ENCODE measurements at regions not wholly inside any gene's neighbourhood (a gene's known extent, or its start where the extent isn't known, plus 50 kb on each side); places are given as distances from the start of the nearest gene placed in this dataset.

DNA sequence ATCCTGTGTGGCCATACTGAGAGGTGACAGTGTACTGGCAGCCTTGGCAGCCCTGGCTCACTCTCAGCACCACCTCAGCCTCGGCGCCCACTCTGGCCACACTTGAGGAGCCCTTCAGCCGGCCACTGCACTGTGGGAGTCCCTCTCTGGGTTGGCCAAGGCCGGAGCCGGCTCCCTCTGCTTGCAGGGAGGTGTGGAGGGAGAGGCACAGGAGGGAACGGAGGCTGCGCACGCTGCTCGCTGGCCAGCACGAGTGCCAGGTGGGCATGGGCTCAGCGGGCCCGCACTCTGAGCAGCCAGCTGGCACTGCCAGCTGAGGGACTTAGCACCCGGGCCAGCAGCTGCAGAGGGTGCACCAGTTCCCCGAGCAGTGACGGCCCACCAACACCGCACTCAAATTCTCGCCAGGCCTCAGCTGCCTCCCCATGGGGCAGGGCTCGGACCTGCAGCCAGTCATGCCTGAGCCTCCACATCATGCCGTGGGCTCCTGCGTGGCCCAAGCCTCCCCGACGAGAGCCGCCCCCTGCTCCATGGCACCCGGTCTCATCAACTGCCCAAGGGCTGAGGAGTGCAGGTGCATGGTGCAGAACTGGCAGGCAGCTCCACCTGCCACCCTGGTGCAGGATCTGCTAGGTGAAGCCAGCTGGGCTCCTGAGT lies 184.4 kb upstream of the TOX3 start:
- Mint-ChIP-seq H3K4me3 (no peak overlapping the region), H3K27me3 (no peaks in the 10 kb centered on the region), H3K9me3 (peaks cover 5% of the 10 kb centered on the region), H3K4me1 (ENCODE audit: low read depth) (no peaks in the 10 kb centered on the region), H3K27ac (no peak overlapping the region), H3K36me3 (ENCODE audit: low read depth) (no peaks in the 10 kb centered on the region)
- ATAC-seq (no peak), DNase-seq (no peak)
- ChIA-PET POLR2A (no interaction called here), CTCF (no interaction called here)
- TF ChIP-seq, protein P1, sequence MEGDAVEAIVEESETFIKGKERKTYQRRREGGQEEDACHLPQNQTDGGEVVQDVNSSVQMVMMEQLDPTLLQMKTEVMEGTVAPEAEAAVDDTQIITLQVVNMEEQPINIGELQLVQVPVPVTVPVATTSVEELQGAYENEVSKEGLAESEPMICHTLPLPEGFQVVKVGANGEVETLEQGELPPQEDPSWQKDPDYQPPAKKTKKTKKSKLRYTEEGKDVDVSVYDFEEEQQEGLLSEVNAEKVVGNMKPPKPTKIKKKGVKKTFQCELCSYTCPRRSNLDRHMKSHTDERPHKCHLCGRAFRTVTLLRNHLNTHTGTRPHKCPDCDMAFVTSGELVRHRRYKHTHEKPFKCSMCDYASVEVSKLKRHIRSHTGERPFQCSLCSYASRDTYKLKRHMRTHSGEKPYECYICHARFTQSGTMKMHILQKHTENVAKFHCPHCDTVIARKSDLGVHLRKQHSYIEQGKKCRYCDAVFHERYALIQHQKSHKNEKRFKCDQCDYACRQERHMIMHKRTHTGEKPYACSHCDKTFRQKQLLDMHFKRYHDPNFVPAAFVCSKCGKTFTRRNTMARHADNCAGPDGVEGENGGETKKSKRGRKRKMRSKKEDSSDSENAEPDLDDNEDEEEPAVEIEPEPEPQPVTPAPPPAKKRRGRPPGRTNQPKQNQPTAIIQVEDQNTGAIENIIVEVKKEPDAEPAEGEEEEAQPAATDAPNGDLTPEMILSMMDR (IDR thresholded peaks at IDR 0.05), result no peak
- intact Hi-C loops (cut with micrococcal nuclease), result no loop called here

DNA sequence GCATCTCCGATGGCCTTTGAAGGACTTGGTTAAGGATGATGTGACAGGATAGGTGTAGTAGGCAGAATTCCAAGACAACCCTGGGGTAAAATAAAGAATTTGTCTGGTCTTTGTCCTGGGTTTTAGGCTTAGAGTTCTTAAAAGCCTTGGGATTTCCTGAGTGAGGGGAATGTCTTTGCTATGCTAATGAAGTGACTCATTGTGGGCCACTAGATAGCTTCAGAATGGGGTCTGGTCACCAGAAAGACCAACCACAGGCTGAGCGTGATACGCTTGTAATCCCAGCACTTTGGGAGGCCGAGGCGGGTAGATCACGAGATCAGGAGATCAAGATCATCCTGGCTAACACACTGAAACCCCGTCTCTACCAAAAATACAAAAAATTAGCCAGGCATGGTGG lies 182.8 kb upstream of the TOX3 start:
- Mint-ChIP-seq H3K27me3 (no peaks in the 10 kb centered on the region), H3K36me3 (ENCODE audit: low read depth) (no peaks in the 10 kb centered on the region), H3K27ac (no peak overlapping the region), H3K4me1 (ENCODE audit: low read depth) (no peaks in the 10 kb centered on the region), H3K9me3 (peaks cover 5% of the 10 kb centered on the region), H3K4me3 (no peak overlapping the region)
- intact Hi-C loops (cut with micrococcal nuclease), result no loop called here
- DNase-seq, result no peak
- TF ChIP-seq, protein P1 (IDR thresholded peaks at IDR 0.05), result no peak
- ChIA-PET POLR2A (no interaction called here), CTCF (no interaction called here)
- ATAC-seq, result no peak

DNA sequence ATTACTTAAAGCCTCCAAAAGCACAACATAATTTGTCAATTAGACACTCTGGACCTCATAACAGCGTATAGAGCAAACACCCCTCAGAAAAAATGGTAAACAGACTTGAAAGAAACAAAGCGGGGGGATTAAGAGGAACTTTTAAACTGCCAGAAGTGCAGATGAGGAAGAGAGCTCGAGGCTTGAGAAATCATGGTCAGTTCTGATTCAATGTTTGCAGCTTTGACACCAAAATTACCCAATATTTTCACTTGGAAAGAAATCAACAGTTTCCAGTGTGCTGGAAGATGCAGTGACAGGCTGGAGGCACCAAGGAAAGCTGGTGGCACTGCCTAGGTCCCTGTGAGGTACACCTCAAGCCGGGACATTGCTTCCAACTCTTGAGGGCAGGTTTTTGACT lies 180.9 kb upstream of the TOX3 start:
- peaks cover 5% of the 10 kb centered on the region for H3K9me3 Mint-ChIP-seq
- no peaks in the 10 kb centered on the region for H3K36me3 Mint-ChIP-seq (ENCODE audit: low read depth)
- H3K27me3 Mint-ChIP-seq, result no peaks in the 10 kb centered on the region
- ATAC-seq (no peak), DNase-seq (no peak)
- intact Hi-C loops (cut with micrococcal nuclease), result no loop called here
- ChIA-PET POLR2A (no interaction called here), CTCF (no interaction called here)
- TF ChIP-seq, protein P1 (IDR thresholded peaks at IDR 0.05), result no peak
- no peak overlapping the region for H3K27ac Mint-ChIP-seq
- H3K4me1 Mint-ChIP-seq (ENCODE audit: low read depth), result no peaks in the 10 kb centered on the region
- no peak overlapping the region for H3K4me3 Mint-ChIP-seq

GRCh38 chr16:52727441-52727840 lies 180.5 kb upstream of the TOX3 start:
- Mint-ChIP-seq H3K9me3 (peaks cover 3% of the 10 kb centered on the region), H3K36me3 (ENCODE audit: low read depth) (no peaks in the 10 kb centered on the region), H3K4me1 (ENCODE audit: low read depth) (no peaks in the 10 kb centered on the region), H3K27ac (no peak overlapping the region), H3K4me3 (no peak overlapping the region), H3K27me3 (no peaks in the 10 kb centered on the region)
- TF ChIP-seq, protein P1 (IDR thresholded peaks at IDR 0.05), result no peak
- no peak for DNase-seq
- ChIA-PET POLR2A (no interaction called here), CTCF (no interaction called here)
- ATAC-seq, result no peak
- intact Hi-C loops (cut with micrococcal nuclease), result no loop called here

DNA sequence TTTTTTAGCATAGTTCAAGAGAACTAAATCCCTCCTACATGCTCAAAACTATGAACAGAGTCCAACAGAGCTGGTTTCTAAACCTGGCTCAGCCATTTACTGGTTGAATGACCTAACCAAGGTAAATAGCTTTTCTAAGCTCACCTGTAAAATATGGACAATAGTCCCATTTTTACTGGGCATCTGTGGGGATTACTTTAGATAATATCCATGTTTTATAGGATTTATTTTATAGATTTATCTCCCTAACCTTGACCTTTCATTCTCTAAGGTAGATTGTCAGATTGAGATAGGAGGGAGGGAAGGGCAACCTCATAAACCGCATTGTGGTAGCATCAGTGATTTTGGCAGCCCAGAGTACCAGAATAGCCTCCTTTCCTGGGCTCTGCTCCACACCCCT lies 178.5 kb upstream of the TOX3 start:
- peaks cover 1% of the 10 kb centered on the region for H3K9me3 Mint-ChIP-seq
- CTCF ChIA-PET, result no interaction called here
- intact Hi-C loops (cut with micrococcal nuclease), result no loop called here
- H3K4me1 Mint-ChIP-seq (ENCODE audit: low read depth), result no peaks in the 10 kb centered on the region
- H3K36me3 Mint-ChIP-seq (ENCODE audit: low read depth), result no peaks in the 10 kb centered on the region
- TF ChIP-seq, protein P1 (IDR thresholded peaks at IDR 0.05), result no peak
- no peak for ATAC-seq
- POLR2A ChIA-PET, result no interaction called here
- no peaks in the 10 kb centered on the region for H3K27me3 Mint-ChIP-seq
- no peak overlapping the region for H3K4me3 Mint-ChIP-seq
- DNase-seq, result no peak
- H3K27ac Mint-ChIP-seq, result no peak overlapping the region

Measured in activated CD8-positive, alpha-beta T cell treated with anti-CD3 and anti-CD28 coated beads for 36 hours (primary cell).